ENCODE measurements at regions not wholly inside any gene's neighbourhood (a gene's known extent, or its start where the extent isn't known, plus 50 kb on each side); places are given as distances from the start of the nearest gene placed in this dataset.
"Not testable (repeated sequence)": the region's sequence is repeated elsewhere in the genome, so short reads cannot be mapped to it uniquely, and the experiment has no call there.

DNA sequence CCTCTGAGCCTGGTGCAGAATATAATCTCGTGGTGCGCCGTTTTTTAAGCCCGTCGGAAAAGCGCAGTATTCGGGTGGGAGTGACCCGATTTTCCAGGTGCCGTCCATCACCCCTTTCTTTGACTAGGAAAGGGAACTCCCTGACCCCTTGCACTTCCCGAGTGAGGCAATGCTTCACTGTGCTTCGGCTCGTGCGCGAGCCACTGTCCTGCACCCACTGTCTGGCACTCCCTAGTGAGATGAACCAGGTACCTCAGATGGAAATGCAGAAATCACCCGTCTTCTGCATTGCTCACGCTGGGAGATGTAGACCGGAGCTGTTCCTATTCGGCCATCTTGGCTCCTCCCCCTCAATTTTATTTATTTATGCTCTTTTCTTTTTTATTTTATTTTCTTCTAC, 57.5 kb upstream of the CT83 start:
- not testable (repeated sequence) for TF ChIP-seq ZNF274 (IDR thresholded peaks at IDR 0.05; ENCODE audit: low read depth, low read length); YY1 (IDR thresholded peaks at IDR 0.05; ENCODE audit: insufficient read depth, insufficient read length); SUZ12 (IDR thresholded peaks at IDR 0.05; ENCODE audit: extremely low read depth, insufficient read depth, insufficient read length)

Data from NT2/D1 (cell line).